ENCODE measurements at regions not wholly inside any gene's neighbourhood (a gene's known extent, or its start where the extent isn't known, plus 50 kb on each side); places are given as distances from the start of the nearest gene placed in this dataset.
A peak's percentile ranks its signal among the peaks of the same experiment; 100 is the strongest.

DNA sequence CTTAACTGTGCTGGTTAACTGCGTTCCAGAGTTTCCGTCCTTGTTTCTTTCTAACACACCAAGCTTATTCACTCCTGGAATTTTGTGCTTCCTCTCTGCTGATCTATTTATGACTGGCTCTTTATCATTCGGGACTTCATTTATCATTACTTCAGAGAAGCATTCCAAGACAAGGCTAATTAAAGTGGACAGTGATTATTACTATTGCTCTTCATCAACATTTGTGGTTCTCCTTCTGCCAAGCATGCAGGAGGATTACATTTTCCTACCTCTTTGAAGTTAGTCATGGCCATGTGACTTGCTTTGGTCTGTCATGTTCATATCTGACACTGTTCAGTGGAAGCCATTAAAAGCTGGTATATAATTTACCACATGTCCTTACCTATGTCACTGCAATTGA, 172.4 kb upstream of the AGR3 start:
- no peak for DNase-seq

DNA sequence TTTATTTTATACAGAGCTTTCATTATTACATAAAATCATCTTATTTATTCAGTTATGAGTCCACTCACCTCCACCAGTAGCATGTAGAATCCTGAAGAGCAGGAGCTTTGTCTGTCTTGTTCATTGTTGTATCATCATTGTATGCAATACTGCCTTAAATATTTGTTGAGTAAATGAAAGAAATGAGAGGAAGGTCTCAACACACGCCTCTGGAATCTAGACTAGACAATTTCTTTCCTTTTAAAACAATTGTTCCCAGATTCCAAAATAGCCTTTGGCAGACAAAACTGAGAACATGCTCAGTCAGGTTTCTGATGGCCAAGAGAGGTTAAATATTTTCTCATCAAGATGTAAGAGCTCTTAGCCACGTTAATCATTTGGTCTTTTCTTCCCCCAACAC, 173.1 kb upstream of the AGR3 start:
- no peak for DNase-seq

DNA sequence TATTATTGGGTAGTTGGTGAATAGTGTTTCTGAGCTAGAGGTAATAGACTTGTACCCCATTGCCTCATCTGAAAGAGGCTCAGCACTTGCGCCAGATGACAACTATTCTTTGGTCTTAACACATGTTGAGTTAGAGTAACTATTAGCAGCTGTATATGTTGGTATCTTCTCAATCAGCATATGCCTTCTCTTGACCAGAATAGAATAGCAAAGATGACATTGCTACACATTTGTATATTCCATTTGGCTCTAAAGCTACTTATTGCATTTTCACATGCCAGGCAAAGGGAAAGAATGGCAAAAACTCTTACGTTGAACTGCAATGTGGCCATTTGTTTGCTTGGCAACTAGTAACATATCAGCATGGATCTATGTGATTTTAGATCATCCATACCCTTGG, 173.8 kb upstream of the AGR3 start:
- DNase-seq, result no peak

DNA sequence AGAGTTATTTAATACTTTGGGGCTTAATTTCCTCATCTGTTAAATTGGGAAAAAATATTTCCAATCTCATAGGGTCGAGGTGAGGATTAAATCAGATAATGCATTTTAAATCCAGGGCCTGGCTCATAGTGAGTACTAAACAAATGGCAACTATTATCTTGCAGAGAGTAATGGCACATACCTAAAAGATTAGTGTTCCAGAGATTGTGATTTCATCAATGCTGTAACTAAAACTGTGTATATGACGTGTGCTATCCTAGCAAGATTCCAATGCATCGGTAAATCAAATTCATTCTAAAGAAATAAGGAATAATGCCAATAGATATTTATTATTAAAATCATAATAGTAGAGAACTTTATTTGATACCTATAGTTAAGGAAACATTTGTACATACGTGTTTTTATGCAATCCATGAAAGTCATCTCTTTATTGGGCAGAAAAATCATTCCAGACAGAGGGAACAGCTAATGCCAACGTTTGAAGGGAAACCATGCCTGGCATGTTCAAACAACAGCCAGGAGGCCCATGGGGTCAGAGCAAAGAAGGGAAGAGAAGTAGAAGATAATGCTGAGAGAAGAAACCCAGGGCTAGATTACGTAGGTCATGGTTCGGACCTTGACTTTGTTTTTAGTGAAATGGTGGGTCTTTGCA, 174.8 kb upstream of the AGR3 start:
- DNase-seq, result no peak

DNA sequence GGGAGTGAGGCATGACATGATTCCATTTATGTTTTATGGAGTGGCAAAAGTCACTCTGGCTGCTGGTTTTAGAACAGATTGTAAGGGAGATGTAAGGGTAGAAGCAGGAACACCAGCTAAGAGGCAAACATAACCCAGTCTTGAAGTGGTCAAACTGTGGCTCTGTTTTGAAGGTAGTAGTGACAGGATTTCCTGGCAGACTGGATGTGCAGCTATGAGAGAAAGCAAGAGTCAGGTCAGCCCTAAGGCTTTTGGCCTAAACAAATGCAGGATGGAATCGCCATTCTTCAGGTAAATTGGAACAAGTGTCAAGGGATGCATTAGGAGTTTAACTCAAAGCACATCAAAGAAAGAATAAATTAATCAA, 175.3 kb upstream of the AGR3 start:
- no peak for DNase-seq

DNA sequence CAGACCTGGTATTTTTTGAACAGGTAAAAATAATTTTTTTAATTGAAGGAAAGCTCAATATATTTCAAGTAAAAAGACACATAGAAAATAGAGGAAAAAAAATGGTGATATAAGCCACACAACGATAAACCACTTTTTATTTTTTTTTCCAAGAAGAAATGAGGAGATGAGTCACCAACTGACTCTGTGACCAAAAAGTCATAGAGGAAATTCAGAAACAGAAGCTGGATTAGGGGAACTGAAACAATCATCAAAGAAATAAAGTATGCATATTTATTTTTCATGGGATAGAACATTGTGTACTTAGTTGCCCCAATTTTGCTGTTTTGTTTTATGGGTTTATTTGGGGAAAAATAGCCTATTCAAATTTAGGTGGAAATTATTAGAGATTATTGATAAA, 176.8 kb upstream of the AGR3 start:
- DNase-seq, result peak in 1 of 5 donors; percentile 53

DNA sequence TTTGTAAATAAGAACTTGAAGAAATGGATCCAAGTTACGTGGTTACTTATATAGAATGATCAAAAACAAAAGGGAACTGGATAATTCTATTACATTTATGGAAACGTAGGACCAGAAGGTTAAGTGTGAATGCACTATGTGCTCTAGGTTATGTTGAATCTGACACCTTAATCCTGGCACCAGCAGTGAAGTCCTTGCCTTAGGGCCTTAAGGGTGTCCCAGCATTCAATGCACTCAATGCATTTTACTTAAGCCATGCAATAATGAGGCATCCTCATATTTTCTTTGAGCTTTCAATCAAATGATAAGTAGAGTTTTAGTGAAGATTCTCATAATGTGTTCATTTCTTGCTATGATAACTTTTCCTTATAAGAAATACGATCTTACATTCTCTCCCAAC, 178.3 kb upstream of the AGR3 start:
- DNase-seq, result no peak

DNA sequence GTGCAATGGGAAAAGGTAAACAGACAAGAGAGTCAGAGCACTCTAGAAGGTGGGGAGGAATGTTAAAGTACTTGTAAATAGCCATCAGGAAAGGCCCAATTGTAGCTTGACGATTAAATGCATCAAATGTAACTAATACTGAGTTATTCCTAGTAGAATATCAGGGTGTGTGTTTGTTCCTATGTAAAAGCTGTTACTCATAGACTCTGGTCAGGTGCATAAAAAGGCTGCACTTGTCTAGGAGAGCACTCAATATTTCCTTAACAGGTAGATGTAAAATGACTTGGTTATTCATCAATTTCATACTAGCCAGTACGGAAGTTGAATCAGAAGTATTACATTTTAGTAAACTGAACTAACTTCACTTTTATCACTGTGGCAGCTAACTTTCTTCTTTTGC, 179.7 kb upstream of the AGR3 start:
- DNase-seq, result no peak

DNA sequence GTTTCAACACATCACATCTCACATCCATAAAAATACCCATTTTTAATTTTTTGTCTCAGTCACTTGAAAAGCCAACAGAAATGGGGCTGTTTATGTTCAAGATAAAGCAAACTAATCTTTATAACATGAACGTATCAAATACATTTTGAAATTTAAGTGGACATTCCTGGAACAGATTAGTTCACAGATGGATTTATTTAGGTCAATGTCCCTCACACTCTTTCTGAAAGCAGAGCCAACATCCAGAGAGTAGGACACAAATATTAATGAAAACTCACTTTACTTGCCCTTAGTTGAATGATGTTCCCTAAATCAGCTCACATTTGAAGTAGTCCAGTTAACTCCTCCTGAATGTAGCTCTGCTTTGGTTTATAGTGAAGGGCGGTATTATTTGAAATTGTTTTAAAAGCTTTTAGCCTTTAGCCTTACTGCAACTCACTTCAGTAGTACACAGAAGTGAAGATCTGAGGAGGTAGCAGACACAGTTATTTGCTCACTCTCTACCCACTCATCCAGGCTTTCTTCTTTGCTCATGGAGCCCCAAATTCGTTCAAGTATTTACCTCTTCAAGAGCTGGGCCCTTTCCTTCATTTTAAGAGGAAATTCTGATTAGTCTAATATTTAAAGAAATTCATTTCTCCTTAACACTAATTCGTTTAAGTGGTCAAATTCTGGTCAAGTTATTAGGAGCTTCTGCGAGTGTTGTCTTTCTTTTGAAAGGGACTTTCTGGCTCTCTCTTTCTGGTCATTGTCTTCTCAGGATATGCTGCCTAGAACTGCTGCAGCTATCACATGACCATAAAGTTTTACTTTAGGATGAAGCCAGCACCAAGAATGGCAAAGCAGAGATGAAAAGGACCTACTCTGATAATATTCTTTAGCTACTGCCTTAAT, 180.6 kb upstream of the AGR3 start:
- DNase-seq, result no peak

DNA sequence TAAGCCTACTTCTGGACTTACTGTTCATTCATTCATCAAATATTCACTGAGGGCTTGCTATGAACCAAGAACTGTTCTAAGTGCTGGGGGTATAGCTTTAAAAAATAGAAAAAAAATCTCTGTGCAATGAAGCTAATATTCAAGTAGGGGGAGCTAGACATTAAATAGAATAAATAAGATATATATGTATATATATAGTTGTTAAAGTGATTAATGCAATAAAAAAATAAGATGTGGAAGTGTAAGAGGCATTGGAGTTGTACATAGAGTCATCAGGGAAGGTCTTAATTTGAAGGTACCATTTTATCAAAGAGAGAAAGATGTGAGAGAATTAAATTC, 181.2 kb upstream of the AGR3 start:
- no peak for DNase-seq

DNA sequence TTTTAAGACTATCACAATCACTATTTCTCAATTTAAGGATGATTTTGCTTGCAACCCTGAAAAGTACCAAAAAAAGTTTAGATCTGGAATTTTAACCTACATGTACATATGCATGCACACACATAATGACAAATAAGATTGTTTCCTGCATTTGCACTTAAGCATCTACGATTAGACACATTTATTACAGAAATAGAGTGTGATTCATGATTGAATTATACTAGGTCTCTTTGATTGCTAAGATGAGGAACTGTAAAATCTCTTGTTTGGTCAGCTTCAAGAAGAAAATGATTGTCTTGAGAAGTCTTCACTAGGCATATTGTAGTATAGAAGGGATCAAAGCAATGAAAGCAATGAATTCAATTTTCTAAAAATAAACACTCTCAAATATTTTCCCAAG, 185.9 kb upstream of the AGR3 start:
- no peak for DNase-seq

DNA sequence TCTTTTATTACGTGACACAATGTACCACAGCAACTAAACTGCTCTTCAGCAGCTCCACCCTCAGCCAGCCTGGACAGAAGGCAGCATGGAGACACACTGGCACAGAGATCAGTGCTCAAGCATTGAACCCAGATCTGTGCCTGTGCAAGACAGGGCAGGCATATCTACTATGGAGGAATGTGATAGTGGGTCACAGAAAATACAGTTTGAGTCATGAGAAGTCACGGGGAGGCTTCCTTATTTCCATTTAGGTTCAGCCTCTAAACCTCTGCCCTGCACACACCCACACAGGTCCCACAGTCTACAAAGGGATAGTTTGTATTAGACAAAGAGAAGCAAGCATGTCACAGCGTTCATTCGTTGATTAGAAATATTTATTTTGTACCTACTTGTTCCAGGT, 187.4 kb upstream of the AGR3 start:
- DNase-seq, result no peak

DNA sequence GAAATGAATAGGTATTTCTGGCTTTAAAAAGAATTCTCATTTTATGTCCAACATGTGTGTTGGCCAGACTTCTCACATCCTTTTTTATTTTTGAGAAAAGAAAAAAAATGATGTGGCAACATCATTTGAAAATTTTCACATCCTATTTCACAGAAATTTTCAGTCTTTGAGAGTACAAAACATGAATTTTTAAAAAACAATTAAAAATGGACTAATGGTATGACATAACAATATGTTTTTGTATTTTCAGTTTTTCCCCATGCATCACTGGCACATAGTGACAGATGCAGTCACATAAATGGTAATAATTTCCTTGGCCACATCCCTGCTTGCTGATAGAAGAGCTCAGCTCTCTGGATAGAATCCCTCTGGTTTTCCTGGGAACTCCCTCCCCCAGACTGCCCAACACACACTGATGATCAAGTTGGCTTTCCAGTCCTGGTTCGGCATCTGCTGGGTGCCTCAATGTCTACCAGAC, 188.5 kb upstream of the AGR3 start:
- DNase-seq, result no peak

DNA sequence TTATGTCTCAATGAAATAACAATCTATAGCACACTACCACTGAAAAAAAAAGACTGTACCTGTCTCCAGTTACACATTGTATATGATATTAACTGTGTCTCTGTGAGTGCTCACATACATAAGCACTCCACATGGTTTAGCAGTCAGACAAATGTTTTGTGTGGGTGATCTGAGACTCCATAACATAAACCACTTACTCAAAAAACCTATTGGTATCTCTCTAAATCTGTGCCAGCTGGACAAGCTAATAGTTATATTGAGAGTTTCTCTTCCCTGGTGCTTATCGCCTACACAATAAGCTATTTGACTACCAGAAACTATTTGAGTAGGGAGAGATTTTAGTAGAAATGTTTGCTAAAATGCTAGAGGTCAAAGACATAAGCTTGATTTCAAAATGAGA, 190.1 kb upstream of the AGR3 start:
- DNase-seq, result no peak

DNA sequence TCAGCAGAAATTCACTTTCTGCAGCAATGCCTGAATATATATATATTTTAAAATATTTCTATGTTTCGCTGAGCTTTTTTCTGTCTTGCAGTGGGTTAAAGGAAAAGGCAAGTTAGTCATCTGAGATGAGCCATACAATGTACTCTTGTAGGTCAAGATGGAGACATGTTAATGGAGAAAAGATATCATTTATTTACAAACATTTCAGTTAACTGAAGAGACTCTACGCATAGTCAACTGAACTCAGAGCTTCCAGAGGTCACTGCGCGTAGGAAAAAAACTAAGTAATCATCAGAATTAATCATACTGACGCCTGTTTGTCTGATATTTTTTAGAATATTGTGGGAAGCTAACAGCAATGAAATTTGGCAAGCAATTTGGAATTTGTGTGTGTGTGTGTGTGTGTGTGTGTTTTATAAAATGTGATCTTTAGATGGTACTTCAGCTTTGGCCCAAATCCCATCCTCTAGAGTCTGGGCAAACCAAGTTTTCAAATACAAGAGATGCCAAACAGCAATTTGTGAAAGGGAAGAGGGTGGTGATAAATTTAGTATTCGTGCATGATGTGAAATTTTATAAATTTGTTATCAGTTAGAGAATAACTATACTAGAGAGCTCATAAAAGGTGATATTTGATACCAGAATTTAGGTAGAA, 193.9 kb upstream of the AGR3 start:
- no peak for DNase-seq

DNA sequence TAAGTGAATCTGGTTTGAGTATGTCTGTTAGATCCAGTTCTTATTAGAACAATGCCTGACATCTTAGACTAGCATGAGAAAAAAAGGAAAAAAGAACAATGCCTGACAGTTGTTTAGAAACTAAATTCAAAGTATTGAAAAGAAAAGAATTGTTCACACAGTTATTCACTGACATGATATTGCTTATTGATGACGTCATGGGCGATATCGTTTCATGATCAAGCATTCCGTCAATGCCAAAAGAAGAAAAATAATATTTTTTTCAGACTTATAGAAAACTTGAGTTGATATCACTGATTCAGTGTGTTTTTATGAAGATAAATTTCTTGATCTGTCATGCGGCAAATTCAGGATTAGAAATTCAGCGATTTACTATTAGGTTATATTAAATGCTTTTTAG, 196.5 kb upstream of the AGR3 start:
- DNase-seq, result no peak

DNA sequence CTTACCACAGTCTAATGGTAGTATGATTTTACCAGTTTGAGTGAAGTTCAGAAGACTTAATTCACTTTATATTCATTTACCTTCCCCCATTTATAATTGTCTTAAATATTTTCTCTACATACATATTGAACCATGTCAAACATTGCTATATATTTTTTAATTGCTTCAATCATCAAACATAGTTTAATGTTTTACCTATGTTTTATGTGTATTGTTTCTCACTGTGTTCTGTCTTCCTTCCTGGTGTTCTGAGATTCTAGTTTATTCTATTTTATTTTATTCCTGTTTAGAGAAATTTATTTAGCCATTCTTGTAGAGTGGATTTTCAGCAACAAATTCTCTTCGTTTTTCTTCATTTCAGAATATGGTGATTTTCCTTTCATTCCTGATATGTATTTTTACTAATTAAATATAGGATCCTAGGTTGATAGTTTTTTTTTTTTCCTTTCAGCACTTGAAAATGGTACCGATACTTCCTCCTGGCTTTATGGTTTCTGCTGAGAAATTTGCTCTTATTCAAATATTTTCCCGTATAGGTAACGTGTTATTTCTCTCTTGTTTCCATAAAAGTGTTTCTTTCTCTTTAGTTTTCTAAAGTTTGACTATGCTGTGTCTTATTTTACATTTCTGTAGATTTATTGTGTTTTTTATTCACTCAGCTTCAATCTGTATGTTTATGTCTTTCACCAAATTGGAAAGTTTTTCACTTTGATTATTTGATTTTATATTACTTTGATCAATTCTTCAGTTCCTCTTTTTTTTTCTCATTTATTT, 201.8 kb upstream of the AGR3 start:
- no peak for DNase-seq

DNA sequence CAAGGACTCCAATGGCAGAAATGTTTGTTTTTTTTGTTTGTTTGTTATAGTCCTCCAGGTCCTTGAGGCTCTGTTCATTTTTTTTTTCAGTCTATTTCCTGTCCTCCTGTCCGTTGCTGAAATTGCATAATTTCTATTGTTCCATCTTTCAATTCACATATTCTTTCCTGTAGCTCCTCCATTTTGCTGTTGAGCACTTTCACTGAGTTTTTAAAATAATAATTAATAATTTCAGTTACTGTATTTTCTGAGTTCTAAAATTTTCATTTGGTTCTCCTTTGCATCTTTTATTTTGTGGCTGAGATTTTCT, 202.3 kb upstream of the AGR3 start:
- DNase-seq, result no peak

DNA sequence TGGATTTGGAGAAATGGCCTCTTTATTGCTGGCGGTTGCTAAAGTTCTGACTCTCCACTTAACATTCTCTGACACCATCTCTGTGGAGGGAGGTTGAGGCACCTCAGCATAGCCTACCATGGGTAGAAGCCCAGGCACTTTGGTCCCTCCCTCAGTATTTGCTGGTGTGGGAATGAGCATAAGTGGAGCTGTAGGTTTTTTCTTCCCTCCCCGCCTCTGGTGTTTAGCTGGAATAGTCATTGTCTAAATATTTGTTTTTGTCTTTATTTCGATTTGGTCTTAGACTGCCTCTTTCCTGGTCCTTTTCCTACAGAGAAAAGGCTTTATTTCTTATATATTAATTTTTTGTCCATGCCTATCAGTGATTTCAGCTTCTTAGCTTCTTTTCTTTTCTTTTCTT, 203.4 kb upstream of the AGR3 start:
- no peak for DNase-seq

DNA sequence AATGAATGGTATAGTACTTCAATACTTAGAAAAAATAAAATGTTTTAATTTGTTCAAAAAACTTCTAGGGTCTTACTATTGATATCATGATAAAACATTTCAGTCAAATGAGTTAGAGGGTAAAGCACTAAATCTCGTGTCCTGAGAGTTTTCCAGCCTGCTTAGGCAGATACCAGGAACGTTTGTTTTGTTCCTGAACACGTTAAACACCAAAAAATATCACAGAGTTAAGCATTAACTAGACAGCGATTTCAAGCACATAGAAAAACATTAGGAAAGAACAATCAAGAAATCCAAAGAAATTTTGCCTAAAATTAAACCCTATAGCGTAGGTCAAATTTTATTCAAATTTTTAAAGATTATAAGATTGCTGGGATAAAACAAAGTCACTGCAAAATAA, 204.6 kb upstream of the AGR3 start:
- DNase-seq, result no peak

DNA sequence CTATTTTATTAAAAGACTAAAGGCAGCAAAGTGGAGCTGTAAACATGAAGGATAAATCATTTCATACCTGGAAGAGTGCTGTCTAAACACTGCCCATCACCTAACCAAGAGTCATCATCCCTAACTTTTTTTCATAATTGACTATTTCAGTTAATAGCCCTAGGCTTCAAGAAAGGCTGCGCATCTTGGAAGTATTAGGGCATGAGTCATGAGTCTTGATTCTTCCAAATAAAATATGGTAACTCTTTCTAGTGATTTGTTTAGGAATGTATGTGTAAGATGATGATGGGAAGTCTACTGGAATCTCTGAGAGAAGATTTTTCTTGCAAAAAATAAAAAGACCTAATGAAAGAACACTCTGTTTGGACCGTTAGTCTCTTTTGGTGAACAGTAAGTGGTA, 207.7 kb upstream of the AHR start:
- DNase-seq, result no peak

DNA sequence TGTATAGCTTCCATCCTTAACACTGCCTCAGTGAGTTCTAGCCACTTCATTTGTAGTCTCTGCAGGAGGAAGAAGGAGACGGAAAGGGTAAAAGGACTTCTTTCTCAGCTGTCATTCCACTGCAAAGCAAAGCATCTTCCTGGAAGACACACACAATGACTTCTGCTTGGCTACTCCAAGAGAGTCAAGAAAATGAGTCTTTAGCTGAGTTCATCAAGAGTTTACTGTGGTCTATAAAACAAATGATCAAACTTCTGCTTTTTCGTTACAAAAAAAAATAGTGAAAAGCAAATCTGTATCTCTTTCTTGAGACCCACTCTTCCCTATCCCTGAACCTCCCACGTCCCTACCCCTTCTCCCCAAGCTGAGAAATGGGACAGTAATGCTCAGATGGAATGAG, 205.0 kb upstream of the AHR start:
- DNase-seq, result no peak

DNA sequence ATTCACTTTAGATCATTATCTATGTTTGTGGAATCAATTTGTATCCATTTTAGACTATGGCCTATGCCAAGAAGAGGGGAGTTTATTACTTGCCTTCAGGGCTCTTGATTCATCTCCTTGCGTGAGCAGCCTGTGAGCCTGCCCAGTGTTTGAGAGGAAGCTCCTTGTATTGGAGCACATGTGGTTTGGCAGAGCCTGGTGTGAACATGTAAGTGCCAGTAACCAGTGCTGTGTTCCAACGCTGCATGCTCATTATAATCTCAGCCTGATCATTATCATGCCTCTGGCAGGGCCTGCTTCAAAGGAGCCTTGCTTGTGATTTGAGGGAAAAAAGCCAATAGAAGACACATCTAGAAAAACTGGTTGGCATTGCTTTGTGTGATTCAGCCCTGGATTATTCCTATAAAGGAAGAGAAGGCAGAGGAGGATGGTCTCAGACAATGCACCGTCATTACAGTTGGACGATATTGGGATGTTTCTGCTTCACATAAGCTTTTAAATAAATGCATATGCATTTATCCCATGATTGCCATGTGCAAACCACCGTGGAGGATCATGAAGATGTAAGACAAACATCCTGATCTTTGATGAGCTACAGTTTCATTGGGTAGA, 203.4 kb upstream of the AHR start:
- no peak for DNase-seq

Measured in T-helper 1 cell (primary cell).